ENCODE measurements at regions not wholly inside any gene's neighbourhood (a gene's known extent, or its start where the extent isn't known, plus 50 kb on each side); places are given as distances from the start of the nearest gene placed in this dataset.
"Not testable (repeated sequence)": the region's sequence is repeated elsewhere in the genome, so short reads cannot be mapped to it uniquely, and the experiment has no call there.

- H3K27ac Mint-ChIP-seq (ENCODE audit: unreplicated experiment) = no peak overlapping the region
- H3K9me3 Mint-ChIP-seq = peaks cover 7% of the 10 kb centered on the region
- no peak for TF ChIP-seq CTCF (conservative IDR thresholded peaks at IDR 0.05)
- no peak overlapping the region for H3K4me3 Mint-ChIP-seq
- H3K4me1 Mint-ChIP-seq = no peaks in the 10 kb centered on the region
- H3K36me3 Mint-ChIP-seq (ENCODE audit: low read depth) = peaks cover 3% of the 10 kb centered on the region
- peaks cover 3% of the 10 kb centered on the region for H3K27me3 Mint-ChIP-seq (ENCODE audit: low read depth)
- no peak for DNase-seq (ENCODE audit: low read depth, low spot score)
These were observed 683.9 kb downstream of the XPNPEP1 start for GRCh38 chr10:109239371-109239770.

GRCh38 chr10:109237682-109238081 is 685.6 kb downstream of the XPNPEP1 start:
- Mint-ChIP-seq H3K9me3 (no peaks in the 10 kb centered on the region), H3K4me3 (no peak overlapping the region), H3K27ac (ENCODE audit: unreplicated experiment) (no peak overlapping the region), H3K36me3 (ENCODE audit: low read depth) (no peaks in the 10 kb centered on the region), H3K4me1 (no peaks in the 10 kb centered on the region), H3K27me3 (ENCODE audit: low read depth) (peaks cover 3% of the 10 kb centered on the region)
- TF ChIP-seq CTCF (conservative IDR thresholded peaks at IDR 0.05) = no peak
- no peak for DNase-seq (ENCODE audit: low read depth, low spot score)

- Mint-ChIP-seq H3K4me3 (no peak overlapping the region), H3K27ac (ENCODE audit: unreplicated experiment) (no peak overlapping the region), H3K36me3 (ENCODE audit: low read depth) (no peaks in the 10 kb centered on the region), H3K9me3 (no peaks in the 10 kb centered on the region), H3K4me1 (no peaks in the 10 kb centered on the region), H3K27me3 (ENCODE audit: low read depth) (peaks cover 3% of the 10 kb centered on the region)
- TF ChIP-seq CTCF (conservative IDR thresholded peaks at IDR 0.05) = no peak
- no peak for DNase-seq (ENCODE audit: low read depth, low spot score)
These were observed 686.3 kb downstream of the XPNPEP1 start for GRCh38 chr10:109237050-109237449.

GRCh38 chr10:109223533-109223932 is 699.8 kb downstream of the XPNPEP1 start:
- not testable (repeated sequence) for H3K4me3 Mint-ChIP-seq; H3K27me3 Mint-ChIP-seq (ENCODE audit: low read depth); H3K36me3 Mint-ChIP-seq (ENCODE audit: low read depth); H3K27ac Mint-ChIP-seq (ENCODE audit: unreplicated experiment); H3K9me3 Mint-ChIP-seq; H3K4me1 Mint-ChIP-seq; DNase-seq (ENCODE audit: low read depth, low spot score)

GRCh38 chr10:109219935-109220605 is 703.2 kb downstream of the XPNPEP1 start:
- Mint-ChIP-seq H3K36me3 (ENCODE audit: low read depth) (no peaks in the 10 kb centered on the region), H3K9me3 (no peaks in the 10 kb centered on the region), H3K4me1 (no peaks in the 10 kb centered on the region), H3K27ac (ENCODE audit: unreplicated experiment) (no peak overlapping the region), H3K4me3 (no peak overlapping the region), H3K27me3 (ENCODE audit: low read depth) (no peaks in the 10 kb centered on the region)
- no peak for DNase-seq (ENCODE audit: low read depth, low spot score)
- TF ChIP-seq CTCF (conservative IDR thresholded peaks at IDR 0.05) = no peak

GRCh38 chr10:109218207-109218606 is 705.1 kb downstream of the XPNPEP1 start:
- DNase-seq (ENCODE audit: low read depth, low spot score) = no peak
- TF ChIP-seq CTCF (conservative IDR thresholded peaks at IDR 0.05) = no peak
- Mint-ChIP-seq H3K36me3 (ENCODE audit: low read depth) (no peaks in the 10 kb centered on the region), H3K4me1 (no peaks in the 10 kb centered on the region), H3K4me3 (no peak overlapping the region), H3K9me3 (no peaks in the 10 kb centered on the region), H3K27ac (ENCODE audit: unreplicated experiment) (no peak overlapping the region), H3K27me3 (ENCODE audit: low read depth) (no peaks in the 10 kb centered on the region)

Measured in neural crest cell (in vitro differentiated cells).